Cardiac fibroblast (primary cell): ENCODE measurements at regions not wholly inside any gene's neighbourhood (a gene's known extent, or its start where the extent isn't known, plus 50 kb on each side); places are given as distances from the start of the nearest gene placed in this dataset.

Experiments
- DNase-seq, 2 donors: peaks; one replicate each; pipeline versions ENCODE4 v3.0.0 to v3.0.0-alpha.2; 2010; ENCODE audit warnings: low read depth in 2 of 2
- H3K4me3 ChIP-seq, 2 donors: replicated peaks in 1 of 2; 1 replicate in 1 of 2; 2 replicates in 1 of 2; pipeline ENCODE4 v1.5.1; 2011; ENCODE audit warnings: low read depth in 2 of 2, low read length in 2 of 2, mild to moderate bottlenecking in 2 of 2, moderate library complexity in 1 of 2
- TF ChIP-seq, protein P1 (sequence below): IDR thresholded peaks from one replicate; pipeline ENCODE4 v1.5.1; 2011; ENCODE audit warnings: low read depth, mild to moderate bottlenecking, low read length, inconsistent platforms

DNA sequence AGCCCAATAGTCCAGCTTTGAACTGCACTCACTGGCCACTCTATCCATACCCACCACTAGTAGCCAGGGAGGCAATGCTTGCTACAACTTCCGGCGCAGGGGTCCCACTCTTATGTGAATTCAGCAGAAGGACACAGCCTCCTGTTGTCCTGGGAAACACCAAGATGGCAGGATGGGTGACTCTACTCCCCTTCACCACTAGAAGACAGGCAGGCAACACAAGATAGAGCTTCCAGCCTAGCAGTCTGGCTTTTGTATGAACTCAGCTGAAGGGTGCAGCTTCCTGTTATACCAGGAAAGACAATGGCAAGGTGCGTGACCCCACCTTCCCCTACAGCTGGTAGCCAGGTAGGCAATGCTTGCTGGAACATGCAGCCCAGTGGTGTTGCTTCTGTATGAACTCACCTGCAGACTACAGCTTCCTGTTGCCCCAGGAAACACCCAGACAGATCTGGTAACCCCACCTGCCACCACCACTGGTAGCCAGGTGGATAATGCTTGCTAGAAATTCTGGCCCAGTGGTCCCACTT lies 205.2 kb upstream of the KIRREL3 start:
- H3K4me3 ChIP-seq: no peak overlapping the region
- TF ChIP-seq, protein P1, sequence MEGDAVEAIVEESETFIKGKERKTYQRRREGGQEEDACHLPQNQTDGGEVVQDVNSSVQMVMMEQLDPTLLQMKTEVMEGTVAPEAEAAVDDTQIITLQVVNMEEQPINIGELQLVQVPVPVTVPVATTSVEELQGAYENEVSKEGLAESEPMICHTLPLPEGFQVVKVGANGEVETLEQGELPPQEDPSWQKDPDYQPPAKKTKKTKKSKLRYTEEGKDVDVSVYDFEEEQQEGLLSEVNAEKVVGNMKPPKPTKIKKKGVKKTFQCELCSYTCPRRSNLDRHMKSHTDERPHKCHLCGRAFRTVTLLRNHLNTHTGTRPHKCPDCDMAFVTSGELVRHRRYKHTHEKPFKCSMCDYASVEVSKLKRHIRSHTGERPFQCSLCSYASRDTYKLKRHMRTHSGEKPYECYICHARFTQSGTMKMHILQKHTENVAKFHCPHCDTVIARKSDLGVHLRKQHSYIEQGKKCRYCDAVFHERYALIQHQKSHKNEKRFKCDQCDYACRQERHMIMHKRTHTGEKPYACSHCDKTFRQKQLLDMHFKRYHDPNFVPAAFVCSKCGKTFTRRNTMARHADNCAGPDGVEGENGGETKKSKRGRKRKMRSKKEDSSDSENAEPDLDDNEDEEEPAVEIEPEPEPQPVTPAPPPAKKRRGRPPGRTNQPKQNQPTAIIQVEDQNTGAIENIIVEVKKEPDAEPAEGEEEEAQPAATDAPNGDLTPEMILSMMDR: no peak
- no peak for DNase-seq

GRCh38 chr11:127203490-127203889 lies 202.9 kb upstream of the KIRREL3 start:
- TF ChIP-seq, protein P1: no peak
- no peak for DNase-seq
- no peak overlapping the region for H3K4me3 ChIP-seq

GRCh38 chr11:127202105-127202504 lies 201.5 kb upstream of the KIRREL3 start:
- TF ChIP-seq, protein P1: no peak

GRCh38 chr11:127199306-127199801 lies 198.8 kb upstream of the KIRREL3 start:
- TF ChIP-seq, protein P1: no peak
- H3K4me3 ChIP-seq: no peak overlapping the region
- DNase-seq: no peak

More at GRCh38 chr11:127202105-127202504, 201.5 kb upstream of the KIRREL3 start:
- no peak overlapping the region for H3K4me3 ChIP-seq
- DNase-seq: no peak

GRCh38 chr11:127195501-127196120 lies 195.0 kb upstream of the KIRREL3 start:
- TF ChIP-seq, protein P1: no peak
- no peak overlapping the region for H3K4me3 ChIP-seq
- DNase-seq: no peak

GRCh38 chr11:127194521-127194920 lies 194.0 kb upstream of the KIRREL3 start:
- DNase-seq: no peak
- TF ChIP-seq, protein P1: no peak
- H3K4me3 ChIP-seq: no peak overlapping the region
